Testis (tissue), 2 donors: ENCODE measurements at regions not wholly inside any gene's neighbourhood (a gene's known extent, or its start where the extent isn't known, plus 50 kb on each side); places are given as distances from the start of the nearest gene placed in this dataset.

Source experiments
- CTCF ChIP-seq, 3 experiments: fragments of 450-650 bp in 2 of 3; fragments of 200-600 bp in 1 of 3; sonication (generic) in 1 of 3; IDR thresholded peaks; one replicate each; pipeline ENCODE4 v1.5.1; 2016 to 2019; ENCODE audit warnings: antibody characterized with exemption in 3 of 3, mild to moderate bottlenecking in 2 of 3, moderate library complexity in 1 of 3
- POLR2A ChIP-seq: fragments of 450-650 bp; IDR thresholded peaks from one replicate; pipeline ENCODE4 v1.6.1; 2017; ENCODE audit warnings: antibody characterized with exemption, mild to moderate bottlenecking, moderate library complexity

DNA sequence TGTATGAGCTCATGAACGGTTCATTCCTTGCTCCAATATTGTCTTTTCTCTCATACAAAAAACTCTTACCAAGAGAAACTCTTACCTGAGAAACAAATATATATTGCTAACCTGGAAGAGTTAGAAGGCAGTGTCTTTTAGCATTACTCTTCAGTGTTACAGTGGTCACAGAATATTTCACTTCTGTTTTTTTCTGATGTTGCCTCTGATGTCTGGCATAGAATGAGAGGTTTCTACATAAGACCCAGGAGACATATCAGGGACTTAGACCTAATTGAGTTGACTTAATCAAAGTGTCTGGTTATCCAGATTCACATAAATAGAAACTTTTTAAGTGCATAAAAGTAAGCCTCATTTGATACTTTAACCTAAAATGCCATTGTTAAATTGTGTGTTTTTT, 923.8 kb downstream of the TTLL7 start:
- TF ChIP-seq POLR2A (no peak), CTCF (IDR thresholded peaks at IDR 0.05) (no peak)
